IMR-90 (cell line): ENCODE measurements at regions not wholly inside any gene's neighbourhood (a gene's known extent, or its start where the extent isn't known, plus 50 kb on each side); places are given as distances from the start of the nearest gene placed in this dataset.

ENCODE experiments used
- ATAC-seq: fragments of 200-7000 bp; cut with Tn5 transposase; 2 replicates; pipeline ENCODE4 v1.9.1; 2020; ENCODE audit warnings: low read depth, mild to moderate bottlenecking, moderate library complexity
- BruUV-seq: library from RNA; stranded (reverse); fragments of 400-500 nt; replicated peaks from 2 replicates; lab custom pipeline; 2021; lab: Mats Ljungman, UMichigan
- CTCF ChIA-PET: fragments of 300-600 bp; formaldehyde crosslinking; extraction: SDS; loops from one replicate; lab custom pipeline; 2021; ENCODE audit warnings: antibody characterized with exemption; lab: Yijun Ruan, JAX
- POLR2A ChIA-PET: fragments of 300-600 bp; sonication (Branson Sonifier 250); formaldehyde crosslinking; loops from one replicate; lab custom pipeline; 2022; ENCODE audit warnings: antibody characterized with exemption; ENCODE audit not compliant: unreplicated experiment; lab: Charles Lee
- DNase-seq: peaks from one replicate; pipeline ENCODE4 v3.0.0; 2013
- H2AFZ ChIP-seq: replicated peaks from 2 replicates; pipeline ENCODE3; 2013; ENCODE audit warnings: low read length, mild to moderate bottlenecking; ENCODE audit not compliant: poor library complexity
- H2AK5ac ChIP-seq: 2 replicates; pipeline ENCODE4 v1.6.1; 2013; ENCODE audit warnings: low read depth, low read length, inconsistent platforms
- H2AK9ac ChIP-seq: replicated peaks from 2 replicates; pipeline ENCODE3; 2013; ENCODE audit warnings: mild to moderate bottlenecking, low read depth, low read length, moderate library complexity; ENCODE audit not compliant: poor library complexity
- H2BK120ac ChIP-seq: 2 replicates; pipeline ENCODE4 v1.6.1; 2013; ENCODE audit warnings: low read depth, low read length, inconsistent platforms
- H2BK15ac ChIP-seq: 3 replicates; pipeline ENCODE4 v1.6.1; 2013; ENCODE audit warnings: low read depth, low read length, inconsistent platforms
- H2BK20ac ChIP-seq: 2 replicates; pipeline ENCODE4 v1.6.1; 2013; ENCODE audit warnings: low read depth, mild to moderate bottlenecking, inconsistent platforms, low read length, moderate library complexity
- H2BK5ac ChIP-seq: 2 replicates; pipeline ENCODE4 v1.6.1; 2013; ENCODE audit warnings: mild to moderate bottlenecking, low read depth, low read length, inconsistent platforms; ENCODE audit not compliant: poor library complexity, severe bottlenecking
- H3K14ac ChIP-seq: replicated peaks from 2 replicates; pipeline ENCODE4 v1.6.1; 2013; ENCODE audit warnings: low read depth, low read length, inconsistent platforms
- H3K18ac ChIP-seq: 2 replicates; pipeline ENCODE4 v1.6.1; 2013; ENCODE audit warnings: low read depth, low read length, control low read depth
- H3K23ac ChIP-seq: 2 replicates; pipeline ENCODE4 v1.6.1; 2013; ENCODE audit warnings: low read depth, low read length, inconsistent platforms
- H3K27ac ChIP-seq: 2 replicates; pipeline ENCODE4 v1.5.1; 2013; ENCODE audit warnings: mild to moderate bottlenecking, control low read depth, low read length; ENCODE audit not compliant: insufficient read depth
- H3K27me3 ChIP-seq: 2 replicates; pipeline ENCODE4 v1.6.1; 2013; ENCODE audit warnings: low read length; ENCODE audit not compliant: control insufficient read depth, insufficient read depth
- H3K36me3 ChIP-seq: 2 replicates; pipeline ENCODE4 v1.6.1; 2013; ENCODE audit warnings: low read length, mixed read lengths; ENCODE audit not compliant: control insufficient read depth, insufficient read depth
- H3K4ac ChIP-seq: 2 replicates; pipeline ENCODE4 v1.6.1; 2013; ENCODE audit warnings: low read depth, low read length, inconsistent platforms
- H3K4me1 ChIP-seq: 2 replicates; pipeline ENCODE4 v1.6.1; 2013; ENCODE audit warnings: low read length, mixed read lengths; ENCODE audit not compliant: control insufficient read depth, insufficient read depth
- H3K4me2 ChIP-seq: 2 replicates; pipeline ENCODE4 v1.6.1; 2013; ENCODE audit warnings: low read depth, mild to moderate bottlenecking, control low read depth, low read length, moderate library complexity
- H3K4me3 ChIP-seq: 2 replicates; pipeline ENCODE4 v1.5.1; 2013; ENCODE audit warnings: low read depth, mild to moderate bottlenecking, control low read depth, low read length, moderate library complexity; ENCODE audit not compliant: insufficient read depth
- H3K56ac ChIP-seq: 2 replicates; pipeline ENCODE4 v1.6.1; 2013; ENCODE audit warnings: low read length, inconsistent platforms; ENCODE audit not compliant: insufficient read depth; ENCODE audit errors: extremely low read depth
- H3K79me1 ChIP-seq, 2 experiments: 2 replicates each; pipeline ENCODE4 v1.6.1; 2013; ENCODE audit warnings: low read length in 2 of 2, inconsistent platforms in 1 of 2, low read depth in 1 of 2
- H3K9ac ChIP-seq: 2 replicates; pipeline ENCODE4 v1.6.1; 2013; ENCODE audit warnings: low read depth, low read length, control low read depth
- H3K9me1 ChIP-seq: 2 replicates; pipeline ENCODE4 v1.6.1; 2013; ENCODE audit warnings: low read length, inconsistent platforms; ENCODE audit not compliant: insufficient read depth
- H3K9me3 ChIP-seq: 2 replicates; pipeline ENCODE4 v1.6.1; 2013; ENCODE audit warnings: low read length; ENCODE audit not compliant: control insufficient read depth, insufficient read depth
- H4K20me1 ChIP-seq: 2 replicates; pipeline ENCODE4 v1.6.1; 2013; ENCODE audit warnings: low read length, inconsistent platforms; ENCODE audit not compliant: insufficient read depth
- H4K5ac ChIP-seq: 2 replicates; pipeline ENCODE4 v1.6.1; 2013; ENCODE audit warnings: mild to moderate bottlenecking, low read depth, low read length, control low read depth
- H4K8ac ChIP-seq, 2 experiments: 2 replicates each; pipeline ENCODE4 v1.6.1; 2013; ENCODE audit warnings: low read depth in 2 of 2, low read length in 2 of 2, control low read depth in 1 of 2, inconsistent platforms in 1 of 2
- H4K91ac ChIP-seq: 2 replicates; pipeline ENCODE4 v1.6.1; 2013; ENCODE audit warnings: low read depth, low read length, inconsistent platforms; ENCODE audit not compliant: insufficient read depth
- BHLHE40 ChIP-seq: fragments of 150-350 bp; IDR thresholded peaks from 2 replicates; pipeline ENCODE4 v1.6.1; 2016; ENCODE audit warnings: mild to moderate bottlenecking, low read depth, low read length
- CHD1 ChIP-seq: IDR thresholded peaks from 2 replicates; pipeline ENCODE4 v1.6.1; 2012; ENCODE audit warnings: low read depth, low read length, improper control_type of control experiment
- ELK1 ChIP-seq: fragments of 150-350 bp; IDR thresholded peaks from 2 replicates; pipeline ENCODE4 v1.6.1; 2016; ENCODE audit warnings: low read depth, mild to moderate bottlenecking, low read length, moderate library complexity, borderline replicate concordance
- FOS ChIP-seq: fragments of 150-350 bp; IDR thresholded peaks from 2 replicates; pipeline ENCODE4 v1.6.1; 2016; ENCODE audit warnings: low read depth, low read length
- MAFK ChIP-seq: IDR thresholded peaks from 2 replicates; pipeline ENCODE4 v1.6.1; 2012; ENCODE audit warnings: low read depth, low read length, improper control_type of control experiment
- MAZ ChIP-seq: IDR thresholded peaks from 2 replicates; pipeline ENCODE4 v1.6.1; 2012; ENCODE audit warnings: low read depth, mild to moderate bottlenecking, low read length, improper control_type of control experiment, moderate library complexity, borderline replicate concordance
- MXI1 ChIP-seq: IDR thresholded peaks from 2 replicates; pipeline ENCODE4 v1.6.1; 2012; ENCODE audit warnings: low read depth, mild to moderate bottlenecking, low read length, moderate library complexity, borderline replicate concordance
- NFE2L2 ChIP-seq: fragments of 150-350 bp; IDR thresholded peaks from 2 replicates; pipeline ENCODE4 v1.6.1; 2016; ENCODE audit warnings: low read depth, mild to moderate bottlenecking, low read length
- POLR2A ChIP-seq: IDR thresholded peaks from 2 replicates; pipeline ENCODE4 v1.6.1; 2012; ENCODE audit warnings: mild to moderate bottlenecking, low read depth, low read length
- RAD21 ChIP-seq: IDR thresholded peaks from 2 replicates; pipeline ENCODE4 v1.6.1; 2012; ENCODE audit warnings: low read length, improper control_type of control experiment
- RCOR1 ChIP-seq: IDR thresholded peaks from 2 replicates; pipeline ENCODE4 v1.6.1; 2012; ENCODE audit warnings: mild to moderate bottlenecking, low read length, improper control_type of control experiment; ENCODE audit not compliant: insufficient replicate concordance
- RFX5 ChIP-seq: IDR thresholded peaks from 2 replicates; pipeline ENCODE4 v1.8.0; 2012; ENCODE audit warnings: low read depth, mild to moderate bottlenecking, low read length, moderate library complexity
- SMC3 ChIP-seq: fragments of 150-350 bp; IDR thresholded peaks from 2 replicates; pipeline ENCODE4 v1.6.1; 2016; ENCODE audit warnings: low read depth, mild to moderate bottlenecking, antibody characterized with exemption, low read length, moderate library complexity
- WGBS, 2 experiments: methylation state at CpG; one replicate each; pipeline versions ENCODE4 v1.1.5 to v1.1.7; 2013; ENCODE audit warnings: missing lambda C conversion rate in 2 of 2; ENCODE audit not compliant: insufficient read length in 1 of 2; ENCODE audit errors: extremely low coverage in 2 of 2; 5-methylcytosine and 5-hydroxymethylcytosine counted together
- dilution Hi-C: fragments of 300-500 bp; cut with HindIII; formaldehyde crosslinking; loops from one replicate; pipeline ENCODE4 v1.14.3; 2018; ENCODE audit warnings: low sequenced_read_pairs; ENCODE audit not compliant: unreplicated experiment
- in situ Hi-C: fragments of 300-500 bp; cut with MboI; formaldehyde crosslinking; loops from 3 replicates; pipeline ENCODE4 v1.14.3; 2019; ENCODE audit warnings: low sequenced_read_pairs, inconsistent platforms, mixed read lengths
- intact Hi-C: fragments of 100-400 bp; cut with micrococcal nuclease; formaldehyde crosslinking; loops from 2 replicates; pipeline ENCODE4 v1.10.0; 2022

- Histone ChIP-seq H3K4me3 (no peak overlapping the region), H2BK20ac (no peak overlapping the region), H2BK120ac (no peak overlapping the region), H3K9me1 (no peaks in the 10 kb centered on the region), H4K91ac (no peak overlapping the region), H4K20me1 (no peaks in the 10 kb centered on the region), H2AK9ac (no peak overlapping the region), H3K79me1 (no peaks in the 10 kb centered on the region), H3K56ac (no peak overlapping the region), H3K27ac (no peak overlapping the region), H2AFZ (no peak overlapping the region), H2BK15ac (no peak overlapping the region), H3K36me3 (no peaks in the 10 kb centered on the region), H3K4ac (no peak overlapping the region), H4K8ac (no peak overlapping the region), H3K27me3 (peaks cover 13% of the 10 kb centered on the region), H4K5ac (no peak overlapping the region), H2BK5ac (no peak overlapping the region), H3K14ac (no peak overlapping the region), H2AK5ac (no peak overlapping the region), H3K4me2 (no peak overlapping the region), H3K9ac (no peak overlapping the region), H3K4me1 (no peaks in the 10 kb centered on the region), H3K18ac (no peak overlapping the region), H3K9me3 (no peaks in the 10 kb centered on the region), H3K23ac (no peak overlapping the region)
- ChIA-PET POLR2A (no interaction called here), CTCF (no interaction called here)
- TF ChIP-seq BHLHE40 (no peak), CHD1 (no peak), RCOR1 (no peak), MAFK (no peak), MAZ (no peak), NFE2L2 (no peak), SMC3 (no peak), MXI1 (no peak), FOS (no peak), RFX5 (no peak), RAD21 (no peak), POLR2A (no peak), ELK1 (no peak)
- dilution Hi-C loops (no loop called here), intact Hi-C loops (no loop called here), in situ Hi-C loops (no loop called here)
- ATAC-seq (no peak), DNase-seq (no peak)
- no TSS peak for BruUV-seq
- WGBS, 2 experiments, result 66% methylated on average over 2 of the region's 2 CpGs; no CpG with 5 or more reads in 1 of the 2 experiments
These were observed 61.4 kb upstream of the LGALSL start for GRCh38 chr2:64392529-64392928.
